ENCODE measurements at regions not wholly inside any gene's neighbourhood (a gene's known extent, or its start where the extent isn't known, plus 50 kb on each side); places are given as distances from the start of the nearest gene placed in this dataset.

GRCh38 chr9:120303519-120303918 lies 276.4 kb downstream of the CDK5RAP2 start:
- Histone ChIP-seq H3K4me3 (ENCODE audit: low read length) (no peak overlapping the region), H3K9me3 (ENCODE audit: control insufficient read depth, insufficient read depth, low read length) (no peaks in the 10 kb centered on the region), H3K27me3 (ENCODE audit: control insufficient read depth, insufficient read depth, low read length) (no peaks in the 10 kb centered on the region), H3K4me1 (ENCODE audit: control insufficient read depth, insufficient read depth, low read length) (no peaks in the 10 kb centered on the region), H3K36me3 (ENCODE audit: control insufficient read depth, insufficient read depth, low read length) (no peaks in the 10 kb centered on the region), H3K27ac (ENCODE audit: low read length) (no peak overlapping the region)
- no peak for ATAC-seq
- Mint-ChIP-seq H3K27ac (no peak overlapping the region), H3K4me3 (no peak overlapping the region), H3K36me3 (no peaks in the 10 kb centered on the region), H3K4me1 (no peaks in the 10 kb centered on the region), H3K27me3 (ENCODE audit: low read depth in 2 of 2) (peaks cover 9 to 15% of the 10 kb centered on the region in 2 donors), H3K9me3 (no peaks in the 10 kb centered on the region)
- no peak for TF ChIP-seq CTCF (IDR thresholded peaks at IDR 0.05)
- no peak for DNase-seq
- intact Hi-C loops (cut with micrococcal nuclease) = no loop called here
- 85% methylated on average over 4 of the region's 4 CpGs for WGBS (ENCODE audit: insufficient coverage)

- no peaks in the 10 kb centered on the region for H3K36me3 Mint-ChIP-seq
- no peaks in the 10 kb centered on the region for H3K4me1 Mint-ChIP-seq
- H3K27me3 ChIP-seq (ENCODE audit: control insufficient read depth, insufficient read depth, low read length) = no peaks in the 10 kb centered on the region
- DNase-seq (no peak), ATAC-seq (no peak)
- no peaks in the 10 kb centered on the region for H3K36me3 ChIP-seq (ENCODE audit: control insufficient read depth, insufficient read depth, low read length)
- H3K4me3 ChIP-seq (ENCODE audit: low read length) = no peak overlapping the region
- intact Hi-C loops (cut with micrococcal nuclease) = no loop called here
- WGBS (ENCODE audit: insufficient coverage) = 76% methylated on average over 6 of the region's 6 CpGs
- H3K27ac Mint-ChIP-seq = no peak overlapping the region
- peaks cover 4 to 14% of the 10 kb centered on the region in 2 donors for H3K27me3 Mint-ChIP-seq (ENCODE audit: low read depth in 2 of 2)
- H3K4me3 Mint-ChIP-seq = no peak overlapping the region
- no peaks in the 10 kb centered on the region for H3K9me3 ChIP-seq (ENCODE audit: control insufficient read depth, insufficient read depth, low read length)
- no peaks in the 10 kb centered on the region for H3K9me3 Mint-ChIP-seq
- no peaks in the 10 kb centered on the region for H3K4me1 ChIP-seq (ENCODE audit: control insufficient read depth, insufficient read depth, low read length)
- no peak overlapping the region for H3K27ac ChIP-seq (ENCODE audit: low read length)
- TF ChIP-seq CTCF (IDR thresholded peaks at IDR 0.05) = no peak
Measured at GRCh38 chr9:120299785-120300184, 280.2 kb downstream of the CDK5RAP2 start.

GRCh38 chr9:120294003-120294402 lies 286.0 kb downstream of the CDK5RAP2 start:
- H3K4me3 ChIP-seq (ENCODE audit: low read length) = no peak overlapping the region
- H3K4me1 ChIP-seq (ENCODE audit: control insufficient read depth, insufficient read depth, low read length) = no peaks in the 10 kb centered on the region
- no peak overlapping the region for H3K27ac Mint-ChIP-seq
- no peaks in the 10 kb centered on the region for H3K36me3 ChIP-seq (ENCODE audit: control insufficient read depth, insufficient read depth, low read length)
- no peaks in the 10 kb centered on the region for H3K27me3 ChIP-seq (ENCODE audit: control insufficient read depth, insufficient read depth, low read length)
- H3K9me3 Mint-ChIP-seq = no peaks in the 10 kb centered on the region
- DNase-seq (no peak), ATAC-seq (no peak)
- H3K4me1 Mint-ChIP-seq = no peaks in the 10 kb centered on the region
- no peak overlapping the region for H3K27ac ChIP-seq (ENCODE audit: low read length)
- no peaks in the 10 kb centered on the region for H3K36me3 Mint-ChIP-seq
- peaks cover 4 to 10% of the 10 kb centered on the region in 2 donors for H3K27me3 Mint-ChIP-seq (ENCODE audit: low read depth in 2 of 2)
- 66% methylated on average over 4 of the region's 4 CpGs for WGBS (ENCODE audit: insufficient coverage)
- no peak for TF ChIP-seq CTCF (IDR thresholded peaks at IDR 0.05)
- H3K4me3 Mint-ChIP-seq = no peak overlapping the region
- intact Hi-C loops (cut with micrococcal nuclease) = no loop called here
- no peaks in the 10 kb centered on the region for H3K9me3 ChIP-seq (ENCODE audit: control insufficient read depth, insufficient read depth, low read length)

GRCh38 chr9:120292606-120293005 lies 287.4 kb downstream of the CDK5RAP2 start:
- Histone ChIP-seq H3K4me1 (ENCODE audit: control insufficient read depth, insufficient read depth, low read length) (no peaks in the 10 kb centered on the region), H3K9me3 (ENCODE audit: control insufficient read depth, insufficient read depth, low read length) (no peaks in the 10 kb centered on the region), H3K27me3 (ENCODE audit: control insufficient read depth, insufficient read depth, low read length) (no peaks in the 10 kb centered on the region), H3K27ac (ENCODE audit: low read length) (no peak overlapping the region), H3K4me3 (ENCODE audit: low read length) (no peak overlapping the region), H3K36me3 (ENCODE audit: control insufficient read depth, insufficient read depth, low read length) (no peaks in the 10 kb centered on the region)
- ATAC-seq (no peak), DNase-seq (no peak)
- Mint-ChIP-seq H3K9me3 (no peaks in the 10 kb centered on the region), H3K27ac (no peak overlapping the region), H3K4me1 (no peaks in the 10 kb centered on the region), H3K36me3 (no peaks in the 10 kb centered on the region), H3K27me3 (ENCODE audit: low read depth in 2 of 2) (peaks cover 4 to 5% of the 10 kb centered on the region in 2 donors), H3K4me3 (no peak overlapping the region)
- intact Hi-C loops (cut with micrococcal nuclease) = no loop called here
- WGBS (ENCODE audit: insufficient coverage) = no CpG with 5 or more reads among the region's 1 CpG
- no peak for TF ChIP-seq CTCF (IDR thresholded peaks at IDR 0.05)
